Left kidney (tissue), 1 donor: ENCODE measurements at regions not wholly inside any gene's neighbourhood (a gene's known extent, or its start where the extent isn't known, plus 50 kb on each side); places are given as distances from the start of the nearest gene placed in this dataset.

Experiments
- DNase-seq: peaks from one replicate; pipeline ENCODE4 v3.0.0-alpha.2; 2013

DNA sequence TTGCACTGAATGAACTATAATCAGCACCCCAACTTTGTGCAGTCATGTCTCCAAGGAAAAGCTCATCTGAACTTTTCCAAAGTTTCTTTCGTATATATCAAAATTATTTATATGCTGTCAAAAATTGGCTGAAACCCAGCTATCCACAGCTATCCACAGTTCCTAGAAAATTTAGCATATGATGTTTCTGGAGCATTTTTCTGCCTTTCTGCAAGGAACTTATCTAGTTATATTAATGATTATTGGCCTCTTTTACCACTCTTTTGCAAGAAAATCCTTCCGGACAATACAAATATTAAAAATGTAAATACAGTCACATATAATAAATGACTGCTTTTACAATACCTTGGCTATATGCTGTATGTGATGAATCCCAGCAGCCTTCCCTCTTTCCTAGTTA lies 270.2 kb downstream of the TMEM167A start:
- no peak for DNase-seq

DNA sequence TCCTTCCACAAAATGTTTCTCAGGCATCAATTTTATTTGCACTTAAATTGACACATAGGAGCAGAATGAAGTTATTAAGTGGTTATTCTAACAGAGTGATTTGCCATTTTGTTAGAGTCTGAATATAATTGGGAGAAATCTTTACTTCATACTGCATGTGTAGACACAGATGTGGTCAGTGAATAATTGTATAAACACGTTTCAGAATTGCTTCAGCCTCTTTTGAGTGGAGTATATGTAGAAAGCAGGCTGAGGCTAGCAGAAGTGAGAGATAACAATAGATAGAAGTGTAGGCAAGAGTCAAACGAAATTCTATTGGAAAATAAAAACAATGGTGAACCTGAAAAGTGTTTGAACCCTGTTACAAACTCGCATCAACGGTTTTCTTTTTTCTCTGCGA lies 270.7 kb downstream of the TMEM167A start:
- DNase-seq: no peak

DNA sequence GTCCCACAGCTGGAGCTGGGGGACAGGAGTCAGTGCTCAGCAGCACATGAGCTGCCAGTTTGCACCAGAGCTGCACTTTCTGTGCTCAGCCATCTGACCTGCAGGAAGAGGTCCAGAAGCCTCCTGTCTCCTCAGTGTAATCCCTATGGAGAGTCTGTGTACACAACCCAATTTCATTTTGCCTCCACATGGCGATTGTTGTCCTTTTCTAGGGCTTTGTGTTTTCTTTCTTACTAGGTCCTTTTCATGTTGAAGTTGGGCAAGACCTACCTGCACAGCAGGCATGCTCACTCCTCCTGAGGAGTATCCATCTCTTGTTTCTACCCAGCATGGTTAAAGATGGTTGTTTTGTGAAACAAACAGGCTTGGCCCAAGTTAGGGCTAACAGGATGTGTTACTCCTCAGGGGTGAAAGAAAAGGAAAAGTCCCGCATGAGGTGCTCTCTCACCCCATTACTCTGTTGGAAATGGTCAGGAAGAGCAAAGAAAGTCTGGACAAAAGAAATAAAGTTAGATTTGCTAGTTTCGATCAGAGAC lies 273.0 kb downstream of the TMEM167A start:
- no peak for DNase-seq

DNA sequence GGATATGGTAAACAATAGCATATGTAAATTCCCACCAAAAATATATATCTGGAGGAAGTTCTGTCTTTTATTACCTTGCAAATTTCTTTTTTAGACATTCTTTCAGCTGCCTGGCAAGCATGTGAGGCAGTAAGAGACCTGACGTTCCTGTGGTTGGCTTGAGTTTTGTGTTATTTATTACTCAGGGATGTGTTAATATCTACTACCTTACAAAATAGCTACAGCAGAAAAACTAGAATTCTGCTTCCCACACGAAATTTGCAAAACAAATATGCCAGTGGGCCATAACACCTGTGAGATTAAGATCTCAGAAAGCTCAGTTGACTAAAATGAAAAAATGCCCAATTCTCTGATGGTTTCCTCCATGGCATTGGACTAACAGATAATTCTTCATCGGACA lies 274.2 kb downstream of the TMEM167A start:
- no peak for DNase-seq

DNA sequence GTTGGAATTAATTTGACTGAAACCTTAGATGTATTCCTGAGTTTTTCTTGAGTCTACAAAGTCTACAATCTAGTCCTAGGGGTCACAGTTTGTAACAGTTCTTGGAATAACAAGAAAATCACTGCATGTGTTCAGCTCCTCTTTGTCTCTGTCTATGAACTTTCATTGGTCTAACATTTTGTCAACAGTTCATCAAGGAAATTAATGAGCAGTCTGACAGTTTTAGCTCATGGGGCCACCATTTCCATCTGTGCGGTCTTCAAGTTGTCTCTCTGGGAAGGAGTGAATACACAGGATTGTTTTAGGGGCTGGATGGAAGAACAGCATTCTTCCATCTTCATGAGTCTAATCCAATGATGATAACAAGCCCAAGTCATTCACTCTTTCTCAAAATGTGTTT lies 276.4 kb downstream of the TMEM167A start:
- DNase-seq: no peak

DNA sequence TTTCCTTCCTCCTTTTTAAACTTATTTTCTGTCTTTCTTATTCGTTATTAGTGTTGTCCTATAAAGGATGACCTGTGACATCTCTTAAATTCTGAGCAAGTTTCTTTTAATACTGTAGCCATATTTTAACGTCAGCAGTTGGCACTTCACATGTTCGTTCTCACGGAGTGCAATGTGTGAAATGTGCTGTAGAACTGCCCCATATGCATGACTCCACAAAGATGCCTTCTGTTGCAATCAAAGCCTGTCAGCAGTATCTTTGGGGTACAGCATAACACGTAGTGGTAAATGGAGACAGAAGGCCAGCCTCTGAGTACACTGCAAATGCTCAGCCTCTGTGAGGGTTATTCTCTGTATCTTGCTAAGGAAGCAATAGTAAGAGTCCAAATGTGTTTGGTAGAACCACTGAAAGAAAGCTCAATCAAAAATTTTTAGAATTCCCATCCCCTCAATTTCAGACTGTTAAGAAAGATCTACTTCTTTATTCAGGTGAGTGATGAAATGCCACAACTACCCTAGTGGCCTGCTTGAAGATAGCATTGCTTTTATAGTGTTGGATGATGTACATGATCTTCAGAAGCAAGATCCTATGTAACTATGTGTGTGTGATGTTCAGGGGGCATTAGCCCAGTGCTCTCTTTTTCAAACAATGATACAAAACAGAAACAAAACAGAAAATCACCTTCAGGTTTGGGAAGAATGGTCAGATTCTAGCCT lies 277.7 kb downstream of the TMEM167A start:
- no peak for DNase-seq

DNA sequence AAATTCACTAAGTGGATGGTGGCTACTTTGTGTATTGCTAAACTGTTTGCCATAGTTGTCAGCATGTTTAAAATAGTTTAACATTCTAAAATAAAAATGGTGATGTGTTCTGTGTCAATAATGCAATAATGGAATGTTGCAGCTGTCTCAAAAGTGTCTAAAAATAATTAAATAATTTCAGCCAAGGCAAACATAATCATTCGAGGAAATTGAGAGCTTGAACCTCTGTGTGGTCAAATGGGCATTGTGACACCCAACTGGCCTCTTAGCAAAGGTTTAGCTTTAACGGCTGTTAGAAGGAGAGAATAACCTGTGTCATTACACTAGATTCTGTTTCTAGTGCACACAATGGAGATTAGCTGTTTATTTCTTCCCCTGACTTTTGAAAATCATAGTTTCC lies 278.5 kb downstream of the TMEM167A start:
- no peak for DNase-seq

DNA sequence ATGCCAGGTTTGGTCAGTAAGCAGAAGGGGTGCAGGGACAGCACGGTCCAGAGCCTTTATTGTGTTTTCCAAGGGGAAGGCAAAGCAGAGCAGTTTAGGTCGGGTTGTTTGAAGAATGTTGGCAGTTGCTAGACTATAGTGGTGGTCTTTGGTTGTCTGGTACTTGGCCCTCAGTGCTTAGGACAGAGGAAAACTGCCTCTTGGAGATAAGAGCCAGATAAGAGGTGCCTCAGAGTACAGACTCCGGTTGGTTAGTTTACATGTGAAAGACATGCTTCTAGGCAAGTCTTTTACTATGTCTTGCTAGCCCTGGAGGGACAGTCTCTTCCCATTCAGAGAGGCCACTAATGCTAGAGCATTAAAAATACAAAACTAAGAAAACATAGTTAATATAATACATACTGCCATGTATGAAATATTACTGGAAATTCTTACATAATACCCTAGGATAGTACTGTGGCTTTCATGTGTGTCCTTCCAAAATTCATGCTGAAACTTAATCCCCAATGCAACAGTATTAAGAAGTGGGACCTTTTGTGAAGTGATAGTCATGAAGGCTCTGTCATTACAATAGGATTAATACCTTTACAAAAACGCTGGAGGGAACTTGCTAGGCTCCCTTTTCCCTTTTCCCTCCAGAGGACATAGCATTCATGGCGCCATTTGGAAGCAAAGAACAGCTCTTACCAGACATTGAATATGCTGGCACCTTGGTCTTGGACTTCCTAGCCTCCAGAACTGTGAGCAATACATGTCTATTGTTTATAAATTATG lies 280.4 kb downstream of the TMEM167A start:
- DNase-seq: no peak

DNA sequence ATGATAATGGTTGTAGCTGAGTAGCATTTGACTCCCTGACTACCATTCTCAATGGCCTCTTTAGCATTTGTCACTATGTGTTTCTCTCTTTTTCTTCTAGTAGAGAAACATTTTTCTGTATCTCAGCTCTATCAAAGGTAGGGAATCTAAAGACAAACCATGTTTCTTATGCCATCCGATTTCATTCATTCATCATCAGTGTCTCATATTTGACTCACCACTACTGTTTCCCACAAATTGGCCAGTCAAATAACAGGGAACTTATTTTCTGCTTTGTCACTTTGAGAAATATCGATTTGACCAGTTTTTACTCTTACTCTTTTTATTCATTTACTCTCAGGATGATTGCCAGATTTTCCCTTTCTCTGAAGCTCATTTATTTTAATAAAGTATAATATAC lies 282.3 kb downstream of the TMEM167A start:
- DNase-seq: no peak

DNA sequence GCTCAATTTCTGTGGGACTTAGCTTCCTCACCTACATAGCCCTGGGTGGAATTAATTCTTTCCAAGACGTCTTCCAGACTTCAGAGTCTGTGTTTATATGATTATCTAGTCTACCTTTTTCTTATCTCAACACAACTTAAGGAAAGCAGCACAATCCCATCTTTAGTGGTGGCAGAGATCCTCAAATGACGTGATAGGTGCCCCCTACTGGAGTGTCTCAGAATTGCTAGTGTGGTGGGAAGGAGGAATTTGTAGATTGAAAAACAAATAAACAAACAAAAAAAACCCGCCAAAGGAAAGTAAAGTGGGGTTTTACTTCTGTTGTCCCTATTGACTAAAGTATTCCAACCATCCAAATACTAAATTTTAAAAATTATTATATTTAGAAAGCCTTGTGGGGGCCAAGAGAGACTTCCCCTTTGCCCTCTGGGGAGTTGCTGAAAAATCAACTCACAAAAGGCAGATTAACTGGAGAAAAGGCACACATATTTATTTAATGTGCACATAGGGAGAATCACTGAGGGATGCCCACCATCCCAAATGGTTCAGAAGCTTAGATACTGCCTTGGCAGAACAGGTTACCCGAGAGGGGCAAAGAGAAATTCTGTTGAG lies 283.3 kb downstream of the TMEM167A start:
- no peak for DNase-seq

DNA sequence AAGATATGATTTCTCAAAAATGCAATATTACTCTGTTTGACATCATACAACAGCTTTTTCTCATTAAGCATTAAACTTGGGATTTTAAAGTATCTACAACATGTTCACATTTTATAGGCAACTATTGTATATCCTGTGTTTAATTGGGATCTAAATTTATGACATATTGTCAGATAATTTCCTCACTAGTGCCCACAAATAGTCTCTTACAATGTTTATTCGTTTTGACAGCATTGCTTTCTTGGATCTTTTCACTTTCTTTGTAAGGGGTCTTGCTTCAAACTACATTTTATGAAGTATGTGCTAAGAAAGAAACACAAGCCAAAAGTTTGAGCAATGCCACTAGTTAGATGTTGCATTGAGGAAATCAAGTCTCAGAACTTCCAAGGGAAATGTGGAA lies 285.1 kb downstream of the TMEM167A start:
- no peak for DNase-seq

DNA sequence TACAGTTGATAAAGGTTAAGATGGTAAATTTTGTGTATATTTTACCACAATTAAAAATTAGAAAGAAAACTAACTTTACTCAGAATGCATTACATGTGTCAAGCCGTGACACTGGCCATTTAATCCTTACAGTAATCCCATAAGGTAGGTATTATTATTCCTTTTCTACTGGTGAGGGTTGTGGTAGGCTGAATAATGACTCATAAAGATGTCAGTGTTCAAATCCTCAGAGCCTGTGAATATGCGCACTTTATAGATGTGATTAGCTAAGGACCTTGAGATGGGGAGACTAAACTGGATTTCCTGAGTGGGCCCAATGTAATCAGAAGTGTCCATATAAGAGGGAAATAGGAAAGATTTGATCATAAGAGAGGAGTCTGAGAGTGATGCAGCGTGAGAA lies 288.1 kb downstream of the TMEM167A start:
- DNase-seq: no peak

DNA sequence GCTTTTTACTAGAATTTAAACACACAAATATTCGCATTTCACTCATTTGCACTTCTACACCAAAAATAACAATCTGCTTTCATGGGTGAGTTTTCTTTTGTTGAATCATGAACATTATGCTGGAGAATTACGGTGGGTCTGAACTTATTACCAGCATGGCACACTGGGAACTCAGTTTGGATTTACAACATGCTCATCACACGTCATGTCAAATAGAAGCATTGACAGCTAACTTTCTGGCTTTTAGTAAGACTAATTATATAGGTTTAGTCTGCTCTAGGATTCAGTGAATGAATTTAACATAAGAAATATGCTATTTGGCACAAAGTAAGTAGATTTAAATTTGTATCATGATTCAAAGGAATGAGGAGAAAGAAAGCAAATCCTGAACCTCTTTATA lies 290.4 kb downstream of the TMEM167A start:
- DNase-seq: no peak

DNA sequence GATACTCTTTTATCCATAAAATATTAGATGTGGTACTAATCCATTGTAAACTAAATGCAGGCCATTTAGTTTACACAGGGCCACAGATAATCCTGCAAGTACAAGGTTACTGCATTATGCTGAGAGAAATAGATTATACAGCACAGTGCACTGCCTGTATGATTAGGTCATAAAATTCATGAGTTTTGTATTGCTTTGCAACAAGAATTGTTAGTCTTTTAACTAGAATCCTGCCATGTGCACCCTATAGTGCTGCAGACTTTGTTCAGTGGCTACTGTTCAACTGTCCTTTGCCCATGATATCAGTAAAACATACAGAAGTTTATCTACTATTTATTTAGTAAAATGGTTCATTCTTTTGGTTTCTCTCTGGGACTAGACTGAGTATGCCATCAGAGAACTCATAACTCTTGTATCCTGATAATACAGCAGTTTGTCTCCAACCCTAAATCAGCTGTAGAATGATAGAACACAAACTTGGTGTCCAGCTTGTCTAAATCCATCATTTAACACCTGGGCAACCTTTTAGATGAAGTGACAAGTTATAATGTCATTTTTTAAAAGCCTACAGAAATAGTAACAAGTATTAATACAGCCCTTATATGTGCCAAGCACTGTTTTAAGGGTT lies 291.2 kb downstream of the TMEM167A start:
- no peak for DNase-seq

DNA sequence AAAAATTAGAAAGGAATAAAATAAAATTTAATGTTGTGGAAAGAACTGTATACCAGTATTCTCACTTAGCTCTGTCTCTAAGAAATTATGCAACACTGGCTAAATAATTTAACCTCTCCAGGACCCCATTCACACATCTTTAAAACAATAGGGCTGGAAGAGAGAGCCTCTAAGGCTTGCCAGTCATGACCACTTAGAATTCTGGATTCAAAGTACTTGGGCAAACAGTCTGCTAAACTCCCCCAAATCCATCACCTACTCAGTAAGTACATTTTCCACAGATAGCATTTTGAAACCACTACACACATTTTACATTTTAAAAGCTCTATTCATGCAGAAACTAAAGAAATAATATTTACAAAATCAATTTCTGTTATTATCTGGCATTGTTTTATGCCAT lies 291.7 kb downstream of the TMEM167A start:
- no peak for DNase-seq

DNA sequence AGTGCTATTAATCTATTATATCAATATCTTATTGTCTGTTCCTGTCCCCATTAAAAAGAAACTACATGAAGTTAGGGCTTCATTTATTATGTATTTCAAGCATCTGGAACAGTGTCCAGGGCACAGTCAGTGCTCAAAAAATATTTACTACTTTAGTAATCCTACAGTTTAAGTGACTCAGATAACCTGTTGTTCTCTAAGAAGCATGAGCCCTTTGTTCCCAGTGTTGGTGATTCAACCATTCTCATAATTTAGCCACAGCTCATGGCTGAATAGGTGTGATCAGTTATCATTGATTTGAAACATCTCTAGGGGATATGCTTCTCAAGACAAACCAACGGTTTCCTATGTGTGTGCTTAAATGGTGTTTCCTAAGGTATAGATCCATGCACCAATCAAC lies 292.7 kb downstream of the TMEM167A start:
- no peak for DNase-seq

DNA sequence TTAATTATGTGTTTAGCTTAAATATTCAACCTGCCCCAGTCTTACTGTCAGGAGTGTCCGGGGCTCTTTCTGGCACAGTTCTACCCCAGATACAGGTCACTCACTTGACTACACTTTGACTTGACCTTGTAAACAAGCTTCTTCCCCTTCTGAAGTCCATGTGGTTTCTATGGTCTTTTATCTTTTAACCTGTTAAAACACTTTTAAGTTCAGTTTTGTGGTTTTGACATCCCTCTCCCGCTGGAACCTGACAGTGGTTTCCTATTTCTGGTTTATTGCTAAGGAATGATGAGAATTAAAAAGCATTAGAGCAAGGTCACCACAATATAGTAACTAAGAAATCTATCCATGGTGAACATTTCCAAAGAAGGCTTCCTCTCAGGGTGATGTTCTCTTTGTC lies 300.1 kb downstream of the TMEM167A start:
- no peak for DNase-seq

DNA sequence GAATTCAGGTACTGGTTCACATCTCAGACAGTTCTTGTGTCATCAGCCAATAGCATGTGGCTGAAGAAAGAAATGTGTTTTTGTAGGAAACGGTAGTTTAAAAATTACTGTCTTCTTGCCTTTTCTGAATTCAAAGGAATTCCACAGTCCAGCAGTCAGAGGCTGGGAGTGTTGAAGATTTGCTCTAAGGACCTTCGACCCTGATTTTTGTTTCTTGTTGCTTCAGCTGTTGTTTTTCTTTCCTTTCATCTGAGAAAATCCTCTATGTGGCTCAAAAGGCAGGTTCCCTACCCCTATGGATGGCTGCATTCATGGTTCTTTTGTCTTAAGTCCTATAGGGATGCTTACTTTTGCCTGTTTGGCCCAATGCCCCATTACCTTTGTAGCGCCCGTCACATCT lies 304.9 kb downstream of the TMEM167A start:
- peak; percentile 34 for DNase-seq

DNA sequence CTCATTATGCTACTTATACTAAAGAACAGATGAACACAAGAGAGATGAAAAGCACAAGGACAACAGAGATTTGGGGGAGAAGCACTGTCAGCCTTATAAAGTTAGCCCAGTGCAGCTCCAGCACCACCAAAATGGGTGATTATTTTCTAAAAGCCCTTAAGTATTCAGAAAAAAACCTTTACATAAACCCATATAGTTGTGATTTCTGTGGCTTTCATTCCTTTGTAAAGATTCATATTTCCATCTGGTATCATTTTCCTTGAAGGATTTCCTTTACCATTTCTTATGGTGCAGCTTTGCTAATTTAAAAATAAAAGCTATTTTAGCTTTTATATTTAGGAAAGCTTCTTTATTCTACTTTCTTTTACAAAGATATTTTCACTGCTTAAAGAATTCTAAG lies 311.0 kb downstream of the TMEM167A start:
- DNase-seq: no peak

DNA sequence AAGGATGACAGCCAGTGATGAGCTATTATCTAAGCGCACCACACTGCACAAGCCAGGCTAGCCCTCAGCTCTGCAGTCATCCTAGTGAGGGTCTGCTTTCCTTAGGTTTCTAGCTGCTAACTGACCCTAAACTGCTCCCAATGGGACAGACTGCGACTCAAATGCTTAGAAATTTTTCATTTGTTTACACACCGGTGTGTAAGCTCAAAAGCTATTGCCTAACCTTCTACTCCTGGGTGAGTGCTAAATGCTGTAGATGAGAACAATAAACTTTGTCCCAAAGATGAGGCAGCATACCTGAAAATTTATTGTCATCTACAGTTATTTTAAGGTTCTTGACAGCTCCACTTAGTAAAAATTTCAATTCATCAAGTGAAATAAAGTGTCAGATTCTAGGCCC lies 311.4 kb downstream of the TMEM167A start:
- no peak for DNase-seq

DNA sequence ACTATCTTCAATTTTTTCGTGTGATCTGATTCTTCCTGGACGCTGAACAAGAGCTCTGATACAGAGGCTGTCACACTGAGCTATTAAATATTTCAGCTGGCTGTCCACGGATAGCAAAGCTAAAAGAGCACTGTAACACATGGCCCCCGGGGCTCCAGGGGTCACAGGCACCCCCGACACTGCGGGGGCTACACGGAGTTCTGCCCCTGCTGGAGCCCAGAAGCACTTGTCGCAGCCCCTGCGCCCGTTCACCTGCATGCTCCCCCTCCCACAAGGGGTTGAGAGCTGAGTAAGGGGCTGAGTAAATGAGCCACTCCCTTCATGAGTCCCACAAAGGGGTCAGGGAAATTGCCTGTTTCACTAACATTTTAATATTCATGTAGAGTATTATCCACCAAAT lies 316.3 kb downstream of the TMEM167A start:
- no peak for DNase-seq

DNA sequence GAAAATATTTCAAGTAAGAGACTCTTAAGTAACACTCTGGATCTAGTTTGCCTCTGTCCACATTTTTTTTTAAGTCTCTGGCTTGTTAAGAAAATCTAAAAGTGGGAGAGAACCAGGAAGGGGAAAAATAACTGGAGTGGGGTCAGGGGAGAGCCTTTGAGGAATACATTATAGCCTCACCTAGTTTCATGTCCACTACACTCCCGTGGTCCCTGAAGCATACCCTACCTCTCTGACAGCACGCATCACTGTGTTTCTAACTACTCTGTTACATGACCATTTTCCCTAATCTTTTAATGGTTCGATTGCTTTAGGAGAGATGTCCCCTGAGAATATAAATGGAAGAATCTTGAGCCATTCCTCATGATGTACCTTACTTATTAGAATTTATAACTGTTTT lies 318.3 kb downstream of the TMEM167A start:
- no peak for DNase-seq

DNA sequence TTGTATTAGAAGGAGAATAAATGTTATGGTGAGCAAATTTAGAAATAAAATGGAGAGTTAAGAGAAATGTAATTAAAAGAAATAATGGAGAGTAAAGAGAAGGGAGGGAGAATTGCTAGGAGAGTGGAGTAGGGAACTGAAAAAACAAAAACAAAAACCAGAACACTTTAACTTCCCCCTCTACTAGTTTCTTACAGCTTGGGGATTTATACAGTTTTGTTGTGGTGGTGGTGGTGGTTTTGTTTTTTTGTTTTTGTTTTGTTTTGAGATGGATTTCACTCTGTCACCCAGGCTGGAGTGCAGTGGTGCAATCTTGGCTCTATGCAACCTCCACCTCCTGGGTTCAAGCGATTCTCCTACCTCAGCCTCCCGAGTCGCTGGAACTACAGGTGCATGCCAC lies 322.4 kb downstream of the TMEM167A start:
- no peak for DNase-seq
